Ovary (tissue), 1 donor: ENCODE measurements at regions not wholly inside any gene's neighbourhood (a gene's known extent, or its start where the extent isn't known, plus 50 kb on each side); places are given as distances from the start of the nearest gene placed in this dataset.

Experiments used
- EP300 ChIP-seq: sonication (generic); formaldehyde crosslinking; IDR thresholded peaks from one replicate; pipeline ENCODE4 v1.6.1; 2017; ENCODE audit warnings: antibody characterized with exemption
- POLR2A ChIP-seq: fragments of 450-650 bp; IDR thresholded peaks from one replicate; pipeline ENCODE4 v1.6.1; 2017; ENCODE audit warnings: antibody characterized with exemption, mild to moderate bottlenecking, moderate library complexity

DNA sequence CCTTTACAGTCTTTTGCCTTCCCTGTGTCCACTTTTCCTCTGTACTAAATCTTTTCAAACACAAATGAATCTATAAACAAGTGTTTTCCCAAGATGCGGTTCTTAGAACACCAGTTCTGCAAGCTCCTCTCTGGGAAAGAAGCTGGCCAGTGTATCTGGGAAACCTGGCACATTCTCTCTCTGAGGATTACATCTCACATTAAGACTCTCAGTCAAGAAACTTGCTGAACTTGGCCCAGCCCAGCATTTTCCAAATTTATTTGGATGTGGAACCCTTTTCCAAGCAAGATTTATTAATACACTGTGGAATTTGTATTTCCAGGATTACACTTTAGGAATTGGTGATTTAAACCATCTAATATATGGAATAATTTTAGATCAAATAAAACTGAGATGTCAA, 105.7 kb downstream of the ZNF281 start:
- TF ChIP-seq POLR2A (no peak), EP300 (no peak)
